Loucy (cell line): ENCODE measurements at regions not wholly inside any gene's neighbourhood (a gene's known extent, or its start where the extent isn't known, plus 50 kb on each side); places are given as distances from the start of the nearest gene placed in this dataset.

Experiments used
- EZH2phosphoT487 ChIP-seq: fragments of 200-600 bp; IDR thresholded peaks from 2 replicates; pipeline ENCODE4 v1.6.1; 2018; ENCODE audit warnings: antibody characterized with exemption, mild to moderate bottlenecking, moderate library complexity, borderline replicate concordance
- TF ChIP-seq, protein P1 (sequence below): fragments of 200-600 bp; sonication (generic); conservative IDR thresholded peaks from 2 replicates; pipeline ENCODE4 v1.5.1; 2014; ENCODE audit warnings: mild to moderate bottlenecking, antibody characterized with exemption, low read length

DNA sequence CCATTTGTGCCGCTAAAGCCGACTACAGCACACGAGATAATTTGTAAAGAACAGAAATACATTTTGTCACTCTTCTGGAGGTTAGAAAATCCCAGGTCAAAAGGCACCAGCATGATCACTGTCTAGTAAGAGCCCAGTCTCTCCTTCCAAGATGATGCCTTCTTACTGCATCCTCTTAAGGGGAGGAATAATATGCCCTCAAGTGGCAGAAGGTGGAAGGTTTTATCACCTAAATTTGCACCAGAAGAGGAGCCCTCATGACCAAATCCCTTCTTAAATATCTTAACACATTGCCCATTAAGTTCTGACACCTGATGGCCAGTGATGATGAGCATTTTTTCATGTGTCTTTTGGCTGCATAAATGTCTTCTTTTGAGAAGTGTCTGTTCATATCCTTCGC lies 326.7 kb upstream of the RGS18 start:
- TF ChIP-seq, protein P1, sequence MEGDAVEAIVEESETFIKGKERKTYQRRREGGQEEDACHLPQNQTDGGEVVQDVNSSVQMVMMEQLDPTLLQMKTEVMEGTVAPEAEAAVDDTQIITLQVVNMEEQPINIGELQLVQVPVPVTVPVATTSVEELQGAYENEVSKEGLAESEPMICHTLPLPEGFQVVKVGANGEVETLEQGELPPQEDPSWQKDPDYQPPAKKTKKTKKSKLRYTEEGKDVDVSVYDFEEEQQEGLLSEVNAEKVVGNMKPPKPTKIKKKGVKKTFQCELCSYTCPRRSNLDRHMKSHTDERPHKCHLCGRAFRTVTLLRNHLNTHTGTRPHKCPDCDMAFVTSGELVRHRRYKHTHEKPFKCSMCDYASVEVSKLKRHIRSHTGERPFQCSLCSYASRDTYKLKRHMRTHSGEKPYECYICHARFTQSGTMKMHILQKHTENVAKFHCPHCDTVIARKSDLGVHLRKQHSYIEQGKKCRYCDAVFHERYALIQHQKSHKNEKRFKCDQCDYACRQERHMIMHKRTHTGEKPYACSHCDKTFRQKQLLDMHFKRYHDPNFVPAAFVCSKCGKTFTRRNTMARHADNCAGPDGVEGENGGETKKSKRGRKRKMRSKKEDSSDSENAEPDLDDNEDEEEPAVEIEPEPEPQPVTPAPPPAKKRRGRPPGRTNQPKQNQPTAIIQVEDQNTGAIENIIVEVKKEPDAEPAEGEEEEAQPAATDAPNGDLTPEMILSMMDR, result peak; percentile 65
- TF ChIP-seq EZH2phosphoT487, result no peak
